NB4 (cell line): ENCODE measurements at regions not wholly inside any gene's neighbourhood (a gene's known extent, or its start where the extent isn't known, plus 50 kb on each side); places are given as distances from the start of the nearest gene placed in this dataset.

Experiments used
- DNase-seq: peaks from one replicate; pipeline ENCODE4 v3.0.0; 2010; ENCODE audit warnings: low read depth
- H3K4me3 ChIP-seq: one replicate; pipeline ENCODE4 v1.5.1; 2011; ENCODE audit warnings: mild to moderate bottlenecking, low read depth, low read length, moderate library complexity
- MAX ChIP-seq: IDR thresholded peaks from 2 replicates; pipeline ENCODE4 v1.6.1; 2011; ENCODE audit warnings: low read depth, low read length
- MYC ChIP-seq: IDR thresholded peaks from 2 replicates; pipeline ENCODE4 v1.6.1; 2011; ENCODE audit warnings: low read depth, low read length
- POLR2A ChIP-seq: IDR thresholded peaks from 2 replicates; pipeline ENCODE4 v1.6.1; 2011; ENCODE audit warnings: mild to moderate bottlenecking; ENCODE audit not compliant: insufficient read length; ENCODE audit errors: extremely low read depth
- TF ChIP-seq, protein P1 (sequence below): IDR thresholded peaks from one replicate; pipeline ENCODE4 v1.5.1; 2012; ENCODE audit warnings: low read depth, low read length

GRCh38 chr5:75993183-75993582 is 90.0 kb upstream of the SV2C start:
- TF ChIP-seq POLR2A (no peak), MYC (no peak), MAX (no peak)
- TF ChIP-seq, protein P1, sequence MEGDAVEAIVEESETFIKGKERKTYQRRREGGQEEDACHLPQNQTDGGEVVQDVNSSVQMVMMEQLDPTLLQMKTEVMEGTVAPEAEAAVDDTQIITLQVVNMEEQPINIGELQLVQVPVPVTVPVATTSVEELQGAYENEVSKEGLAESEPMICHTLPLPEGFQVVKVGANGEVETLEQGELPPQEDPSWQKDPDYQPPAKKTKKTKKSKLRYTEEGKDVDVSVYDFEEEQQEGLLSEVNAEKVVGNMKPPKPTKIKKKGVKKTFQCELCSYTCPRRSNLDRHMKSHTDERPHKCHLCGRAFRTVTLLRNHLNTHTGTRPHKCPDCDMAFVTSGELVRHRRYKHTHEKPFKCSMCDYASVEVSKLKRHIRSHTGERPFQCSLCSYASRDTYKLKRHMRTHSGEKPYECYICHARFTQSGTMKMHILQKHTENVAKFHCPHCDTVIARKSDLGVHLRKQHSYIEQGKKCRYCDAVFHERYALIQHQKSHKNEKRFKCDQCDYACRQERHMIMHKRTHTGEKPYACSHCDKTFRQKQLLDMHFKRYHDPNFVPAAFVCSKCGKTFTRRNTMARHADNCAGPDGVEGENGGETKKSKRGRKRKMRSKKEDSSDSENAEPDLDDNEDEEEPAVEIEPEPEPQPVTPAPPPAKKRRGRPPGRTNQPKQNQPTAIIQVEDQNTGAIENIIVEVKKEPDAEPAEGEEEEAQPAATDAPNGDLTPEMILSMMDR: no peak
- H3K4me3 ChIP-seq: no peak overlapping the region
- no peak for DNase-seq

DNA sequence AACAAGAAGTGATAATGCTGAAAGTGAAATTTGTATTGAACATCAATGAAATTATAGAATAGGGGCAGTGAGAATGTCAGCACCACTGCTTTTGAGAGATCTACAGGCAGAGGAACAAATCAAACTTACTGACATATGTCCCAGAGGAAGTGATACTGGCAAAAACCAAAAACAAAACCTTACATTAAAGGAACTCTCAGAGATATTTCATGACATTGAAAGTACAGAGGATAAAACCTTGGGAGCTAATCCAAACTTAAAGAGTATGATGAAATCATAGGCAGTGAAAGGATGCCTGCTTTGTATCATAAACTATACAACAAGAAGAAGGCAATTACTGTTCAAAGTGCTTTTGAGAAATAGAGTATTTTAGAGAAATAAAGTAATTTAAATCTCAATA is 90.4 kb upstream of the SV2C start:
- no peak for DNase-seq
- TF ChIP-seq MYC (no peak), MAX (no peak), POLR2A (no peak)
- TF ChIP-seq, protein P1: no peak
- no peak overlapping the region for H3K4me3 ChIP-seq

GRCh38 chr5:75985077-75985476 is 98.1 kb upstream of the SV2C start:
- DNase-seq: no peak
- no peak overlapping the region for H3K4me3 ChIP-seq
- TF ChIP-seq, protein P1: no peak
- TF ChIP-seq MAX: no peak
- TF ChIP-seq MYC: no peak
- TF ChIP-seq POLR2A: no peak

DNA sequence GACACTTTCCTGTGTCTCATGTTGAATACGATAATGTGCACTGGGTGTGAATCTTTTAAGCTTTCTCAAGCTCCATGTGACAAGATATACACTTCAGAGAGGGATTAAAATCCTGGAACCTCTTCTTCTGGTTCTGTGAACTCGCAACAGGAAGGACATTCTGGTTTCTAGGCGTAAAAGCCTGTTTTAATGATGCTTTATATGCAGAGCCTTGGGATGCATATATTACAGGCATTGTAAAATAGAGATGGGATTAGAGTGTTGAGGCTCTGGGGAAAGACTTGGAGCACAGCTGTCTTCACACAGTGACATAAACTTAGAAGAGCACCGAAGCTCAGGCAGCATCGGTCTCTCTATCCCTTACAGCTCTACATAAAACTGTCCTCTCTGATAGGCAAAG is 107.7 kb upstream of the SV2C start:
- no peak for TF ChIP-seq POLR2A
- TF ChIP-seq MAX: no peak
- TF ChIP-seq, protein P1: no peak
- TF ChIP-seq MYC: no peak
- no peak for DNase-seq

GRCh38 chr5:75965292-75965691 is 117.9 kb upstream of the SV2C start:
- DNase-seq: no peak
- H3K4me3 ChIP-seq: no peak overlapping the region
- no peak for TF ChIP-seq POLR2A
- no peak for TF ChIP-seq MYC
- no peak for TF ChIP-seq MAX
- TF ChIP-seq, protein P1: no peak

More for the DNA sequence above, 107.7 kb upstream of the SV2C start:
- H3K4me3 ChIP-seq: no peak overlapping the region

- TF ChIP-seq MAX (no peak), POLR2A (no peak), MYC (no peak)
- TF ChIP-seq, protein P1: no peak
- no peak overlapping the region for H3K4me3 ChIP-seq
- peak; percentile 33 for DNase-seq
Measured at GRCh38 chr5:75964008-75964407, 119.2 kb upstream of the SV2C start.
